ENCODE measurements at regions not wholly inside any gene's neighbourhood (a gene's known extent, or its start where the extent isn't known, plus 50 kb on each side); places are given as distances from the start of the nearest gene placed in this dataset.

- TF ChIP-seq EP300 (IDR thresholded peaks at IDR 0.05) (no peak), POLR2AphosphoS5 (IDR thresholded peaks at IDR 0.05) (no peak), POLR2A (IDR thresholded peaks at IDR 0.05) (no peak)
- TF ChIP-seq, protein P1, sequence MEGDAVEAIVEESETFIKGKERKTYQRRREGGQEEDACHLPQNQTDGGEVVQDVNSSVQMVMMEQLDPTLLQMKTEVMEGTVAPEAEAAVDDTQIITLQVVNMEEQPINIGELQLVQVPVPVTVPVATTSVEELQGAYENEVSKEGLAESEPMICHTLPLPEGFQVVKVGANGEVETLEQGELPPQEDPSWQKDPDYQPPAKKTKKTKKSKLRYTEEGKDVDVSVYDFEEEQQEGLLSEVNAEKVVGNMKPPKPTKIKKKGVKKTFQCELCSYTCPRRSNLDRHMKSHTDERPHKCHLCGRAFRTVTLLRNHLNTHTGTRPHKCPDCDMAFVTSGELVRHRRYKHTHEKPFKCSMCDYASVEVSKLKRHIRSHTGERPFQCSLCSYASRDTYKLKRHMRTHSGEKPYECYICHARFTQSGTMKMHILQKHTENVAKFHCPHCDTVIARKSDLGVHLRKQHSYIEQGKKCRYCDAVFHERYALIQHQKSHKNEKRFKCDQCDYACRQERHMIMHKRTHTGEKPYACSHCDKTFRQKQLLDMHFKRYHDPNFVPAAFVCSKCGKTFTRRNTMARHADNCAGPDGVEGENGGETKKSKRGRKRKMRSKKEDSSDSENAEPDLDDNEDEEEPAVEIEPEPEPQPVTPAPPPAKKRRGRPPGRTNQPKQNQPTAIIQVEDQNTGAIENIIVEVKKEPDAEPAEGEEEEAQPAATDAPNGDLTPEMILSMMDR (IDR thresholded peaks at IDR 0.05): no peak
These were observed 105.8 kb upstream of the GSE1 start for GRCh38 chr16:85507342-85507741.
